ENCODE measurements at regions not wholly inside any gene's neighbourhood (a gene's known extent, or its start where the extent isn't known, plus 50 kb on each side); places are given as distances from the start of the nearest gene placed in this dataset.

- no peak for TF ChIP-seq CREB1 (CRISPR knock-in tag; IDR thresholded peaks at IDR 0.05; ENCODE audit: low read depth)
Observed at GRCh38 chr5:12360218-12360617, 456.0 kb upstream of the CTNND2 start (continued).

DNA sequence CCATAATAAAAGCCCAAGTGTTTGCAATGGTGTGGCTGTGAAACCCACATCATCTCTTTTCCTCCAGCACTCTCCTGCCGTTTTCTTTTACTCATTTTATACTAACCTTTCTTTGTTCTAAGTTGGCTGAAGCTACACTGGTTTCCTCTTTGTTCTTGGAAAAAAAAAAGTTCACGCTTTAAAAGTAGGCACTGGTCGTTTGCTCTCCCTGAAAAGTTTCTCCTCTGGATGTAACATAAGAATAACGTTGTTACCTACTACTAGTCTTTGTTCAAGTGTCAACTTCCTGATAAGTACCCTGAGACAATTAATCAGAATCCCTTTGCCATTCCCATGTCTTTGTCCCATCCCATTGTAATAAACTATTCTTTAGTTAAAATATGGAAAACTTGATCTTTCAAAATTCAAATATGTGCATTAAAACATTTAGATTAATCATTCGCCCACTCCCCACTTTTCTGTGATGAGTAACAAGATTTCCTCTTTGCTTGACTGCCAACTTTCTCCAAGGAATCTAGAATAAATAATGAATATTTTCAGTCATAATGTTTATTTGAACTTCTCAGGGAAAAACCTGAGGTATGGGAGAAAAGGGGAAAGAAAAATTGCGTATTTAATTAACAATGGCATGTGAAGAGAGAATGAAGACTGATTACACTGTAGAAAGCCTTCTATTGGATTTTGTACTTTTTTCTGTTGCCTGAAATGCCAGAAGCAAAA, 454.3 kb upstream of the CTNND2 start:
- Mint-ChIP-seq H3K27ac (no peak overlapping the region), H3K9me3 (peaks cover 16% of the 10 kb centered on the region), H3K36me3 (ENCODE audit: low read depth) (peaks cover 19% of the 10 kb centered on the region), H3K4me3 (no peak overlapping the region), H3K27me3 (ENCODE audit: insufficient read depth, low read depth, poor library complexity) (no peaks in the 10 kb centered on the region), H3K4me1 (peaks cover 13% of the 10 kb centered on the region)
- H3K79me2 ChIP-seq (replicated peaks; ENCODE audit: insufficient read depth), result no peaks in the 10 kb centered on the region
- H3K27ac ChIP-seq (ENCODE audit: low read depth), result no peak overlapping the region
- ATAC-seq (no peak), DNase-seq (ENCODE audit: low spot score) (no peak)
- peaks cover 8% of the 10 kb centered on the region; the same call in 1 of the 2 replicates for H3K36me3 ChIP-seq (ENCODE audit: insufficient read depth)
- H3K27me3 ChIP-seq (ENCODE audit: insufficient read depth), result no peaks in the 10 kb centered on the region
- H3K9me2 ChIP-seq (ENCODE audit: insufficient read depth), result peaks cover 6% of the 10 kb centered on the region; the same call in 1 of the 2 replicates
- H3K4me3 ChIP-seq, result no peak overlapping the region
- peak overlapping the region; percentile 85; the same call in 1 of the 2 replicates for H2AFZ ChIP-seq
- H3K4me2 ChIP-seq, result no peak overlapping the region
- H3K4me1 ChIP-seq (ENCODE audit: insufficient read depth), result 0 out of 2 replicates have a peak, but pooled peaks cover 7% of the 10 kb centered on the region
- no peaks in the 10 kb centered on the region for H3F3A ChIP-seq (replicated peaks; ENCODE audit: low read depth)
- H4K20me1 ChIP-seq (replicated peaks; ENCODE audit: insufficient read depth), result no peaks in the 10 kb centered on the region
- TF ChIP-seq EZH2 (IDR thresholded peaks at IDR 0.05; ENCODE audit: low read depth, unreplicated experiment) (no peak), ETS1 (IDR thresholded peaks at IDR 0.05) (no peak), EZH2phosphoT487 (IDR thresholded peaks at IDR 0.05; ENCODE audit: unreplicated experiment) (no peak), CREB1 (CRISPR knock-in tag; IDR thresholded peaks at IDR 0.05; ENCODE audit: low read depth) (no peak), JUNB (IDR thresholded peaks at IDR 0.05; ENCODE audit: unreplicated experiment) (no peak)

DNA sequence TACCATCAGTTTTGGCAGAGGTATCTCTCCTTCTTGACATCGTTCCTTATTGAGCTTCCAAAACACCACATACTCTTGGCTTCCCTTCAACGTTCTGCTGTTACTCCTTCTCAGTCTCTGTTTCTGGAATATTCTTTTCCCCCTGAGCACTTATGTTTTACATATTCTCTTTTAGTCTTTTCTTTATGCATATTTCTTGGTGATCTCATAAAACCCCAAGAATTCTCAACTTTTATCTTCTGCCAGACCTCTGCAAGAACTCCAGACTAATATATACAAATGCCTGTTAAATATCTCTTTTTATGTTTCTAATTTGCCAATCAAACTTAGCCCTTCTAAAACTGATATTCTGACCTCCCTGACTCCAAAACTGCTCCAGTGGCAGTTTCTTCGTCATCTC, 453.4 kb upstream of the CTNND2 start:
- H3K9me3 Mint-ChIP-seq, result peaks cover 11% of the 10 kb centered on the region
- ATAC-seq (no peak), DNase-seq (ENCODE audit: low spot score) (no peak)
- Histone ChIP-seq H2AFZ (no peak overlapping the region), H3F3A (replicated peaks; ENCODE audit: low read depth) (no peaks in the 10 kb centered on the region), H3K4me3 (no peak overlapping the region), H3K4me1 (ENCODE audit: insufficient read depth) (0 out of 2 replicates have a peak, but pooled peaks cover 7% of the 10 kb centered on the region), H3K4me2 (no peak overlapping the region), H3K27ac (ENCODE audit: low read depth) (no peak overlapping the region), H3K79me2 (replicated peaks; ENCODE audit: insufficient read depth) (no peaks in the 10 kb centered on the region), H3K9me2 (ENCODE audit: insufficient read depth) (peaks cover 6% of the 10 kb centered on the region; the same call in 1 of the 2 replicates), H3K27me3 (ENCODE audit: insufficient read depth) (no peaks in the 10 kb centered on the region), H3K36me3 (ENCODE audit: insufficient read depth) (peaks cover 8% of the 10 kb centered on the region; the same call in 1 of the 2 replicates), H4K20me1 (replicated peaks; ENCODE audit: insufficient read depth) (no peaks in the 10 kb centered on the region)
- H3K36me3 Mint-ChIP-seq (ENCODE audit: low read depth), result peaks cover 14% of the 10 kb centered on the region
- H3K4me3 Mint-ChIP-seq, result no peak overlapping the region
- H3K4me1 Mint-ChIP-seq, result peaks cover 13% of the 10 kb centered on the region
- no peak overlapping the region for H3K27ac Mint-ChIP-seq
- H3K27me3 Mint-ChIP-seq (ENCODE audit: insufficient read depth, low read depth, poor library complexity), result no peaks in the 10 kb centered on the region
- TF ChIP-seq, protein P1, sequence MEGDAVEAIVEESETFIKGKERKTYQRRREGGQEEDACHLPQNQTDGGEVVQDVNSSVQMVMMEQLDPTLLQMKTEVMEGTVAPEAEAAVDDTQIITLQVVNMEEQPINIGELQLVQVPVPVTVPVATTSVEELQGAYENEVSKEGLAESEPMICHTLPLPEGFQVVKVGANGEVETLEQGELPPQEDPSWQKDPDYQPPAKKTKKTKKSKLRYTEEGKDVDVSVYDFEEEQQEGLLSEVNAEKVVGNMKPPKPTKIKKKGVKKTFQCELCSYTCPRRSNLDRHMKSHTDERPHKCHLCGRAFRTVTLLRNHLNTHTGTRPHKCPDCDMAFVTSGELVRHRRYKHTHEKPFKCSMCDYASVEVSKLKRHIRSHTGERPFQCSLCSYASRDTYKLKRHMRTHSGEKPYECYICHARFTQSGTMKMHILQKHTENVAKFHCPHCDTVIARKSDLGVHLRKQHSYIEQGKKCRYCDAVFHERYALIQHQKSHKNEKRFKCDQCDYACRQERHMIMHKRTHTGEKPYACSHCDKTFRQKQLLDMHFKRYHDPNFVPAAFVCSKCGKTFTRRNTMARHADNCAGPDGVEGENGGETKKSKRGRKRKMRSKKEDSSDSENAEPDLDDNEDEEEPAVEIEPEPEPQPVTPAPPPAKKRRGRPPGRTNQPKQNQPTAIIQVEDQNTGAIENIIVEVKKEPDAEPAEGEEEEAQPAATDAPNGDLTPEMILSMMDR (conservative IDR thresholded peaks at IDR 0.05; ENCODE audit: low read depth in 2 of 2), result no peak
- TF ChIP-seq JUNB (IDR thresholded peaks at IDR 0.05; ENCODE audit: unreplicated experiment) (no peak), STAT1 (IDR thresholded peaks at IDR 0.05; ENCODE audit: unreplicated experiment) (no peak), ETS1 (IDR thresholded peaks at IDR 0.05) (no peak), NANOG (IDR thresholded peaks at IDR 0.05; ENCODE audit: borderline replicate concordance) (no peak), EZH2phosphoT487 (IDR thresholded peaks at IDR 0.05; ENCODE audit: unreplicated experiment) (no peak), REST (IDR thresholded peaks at IDR 0.05; ENCODE audit: unreplicated experiment) (no peak), POLR2AphosphoS5 (IDR thresholded peaks at IDR 0.05; ENCODE audit: low read depth) (no peak)

Data from GM23338 (cell line).